GM18951 (cell line): ENCODE measurements at regions not wholly inside any gene's neighbourhood (a gene's known extent, or its start where the extent isn't known, plus 50 kb on each side); places are given as distances from the start of the nearest gene placed in this dataset.
"Not testable (repeated sequence)": the region's sequence is repeated elsewhere in the genome, so short reads cannot be mapped to it uniquely, and the experiment has no call there.

Experiments
- POLR2A ChIP-seq: IDR thresholded peaks from 4 replicates; pipeline ENCODE4 v1.6.1; 2011; ENCODE audit warnings: mild to moderate bottlenecking; ENCODE audit not compliant: insufficient read length, insufficient read depth; ENCODE audit errors: extremely low read depth
- in situ Hi-C: fragments of 300-500 bp; cut with MboI; formaldehyde crosslinking; loops from one replicate; pipeline ENCODE4 v1.12.0; 2022; ENCODE audit warnings: low sequenced_read_pairs, mixed read lengths, inconsistent platforms; ENCODE audit not compliant: unreplicated experiment

- in situ Hi-C loops: no loop called here
- no peak for TF ChIP-seq POLR2A
Observed at GRCh38 chr4:135994360-135994759, 1537.9 kb downstream of the PCDH18 start.

- no peak for TF ChIP-seq POLR2A
- in situ Hi-C loops: no loop called here
Observed at GRCh38 chr4:135976860-135977259, 1555.4 kb downstream of the PCDH18 start.

- TF ChIP-seq POLR2A: no peak
- in situ Hi-C loops: no loop called here
Observed at GRCh38 chr4:135966936-135967335, 1565.4 kb downstream of the PCDH18 start.

- no peak for TF ChIP-seq POLR2A
- in situ Hi-C loops: no loop called here
Observed at GRCh38 chr4:135963009-135963408, 1569.3 kb downstream of the PCDH18 start.

GRCh38 chr4:135949931-135950330, 1582.4 kb downstream of the PCDH18 start:
- TF ChIP-seq POLR2A: no peak
- in situ Hi-C loops: no loop called here

- in situ Hi-C loops: no loop called here
- no peak for TF ChIP-seq POLR2A
Observed at GRCh38 chr4:135948797-135949196, 1583.5 kb downstream of the PCDH18 start.

DNA sequence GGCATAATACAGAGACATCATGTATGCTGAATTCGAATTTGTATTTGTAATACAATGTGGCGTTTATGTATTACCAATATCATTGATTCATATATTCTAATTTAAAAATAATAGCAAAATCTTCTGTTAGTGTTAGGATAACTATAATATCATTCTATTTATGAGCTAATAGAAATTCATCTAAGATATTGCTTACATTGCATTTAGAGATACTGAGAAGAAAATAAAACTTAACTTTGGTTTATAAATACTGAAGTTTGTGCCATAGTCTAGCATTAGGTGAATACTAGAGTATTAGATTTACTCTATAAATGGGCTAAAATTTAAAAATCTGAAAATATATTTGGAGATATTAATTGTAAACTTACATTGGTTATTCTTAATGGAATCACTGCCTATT, 1590.6 kb downstream of the PCDH18 start:
- in situ Hi-C loops: no loop called here
- no peak for TF ChIP-seq POLR2A

DNA sequence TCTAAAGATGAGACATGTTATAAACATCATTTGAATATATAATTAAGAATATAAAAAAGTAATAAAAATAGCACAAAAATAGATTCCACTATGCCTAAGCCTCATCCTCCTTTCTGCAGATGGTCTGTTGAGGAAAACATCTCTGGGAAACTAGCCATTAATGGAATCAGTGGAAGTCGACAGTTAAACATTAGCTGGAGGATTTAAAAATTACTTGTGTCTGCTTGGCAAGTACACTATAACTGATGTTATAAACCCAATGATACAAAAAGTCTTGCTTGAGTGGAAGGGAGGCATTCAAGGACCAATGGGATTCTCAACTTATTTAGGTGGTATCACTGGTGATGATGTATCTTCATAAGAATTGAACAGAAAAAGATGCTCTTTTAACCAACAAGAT, 1598.3 kb downstream of the PCDH18 start:
- in situ Hi-C loops: no loop called here
- TF ChIP-seq POLR2A: no peak

DNA sequence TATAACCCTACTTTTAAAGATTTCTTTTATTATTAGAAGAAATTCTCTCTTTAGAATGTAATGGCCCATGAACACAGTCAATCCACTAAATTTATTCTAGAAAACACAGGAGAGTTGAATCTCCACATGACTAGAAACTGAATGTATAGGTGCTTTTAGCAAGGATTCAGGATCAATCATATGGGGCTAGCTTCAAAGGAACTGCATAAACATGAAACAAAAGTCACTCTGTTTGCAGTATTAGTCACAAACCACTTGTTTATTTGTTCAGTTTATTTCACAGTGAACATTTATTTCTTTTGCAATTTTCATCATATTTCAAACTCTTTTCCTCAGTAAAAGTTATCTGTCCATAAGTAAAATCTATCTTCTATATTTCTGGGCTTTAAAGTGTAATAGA, 1604.6 kb downstream of the PCDH18 start:
- in situ Hi-C loops: no loop called here
- TF ChIP-seq POLR2A: no peak

- TF ChIP-seq POLR2A: no peak
- in situ Hi-C loops: no loop called here
Observed at GRCh38 chr4:135921081-135921480, 1611.2 kb downstream of the PCDH18 start.

DNA sequence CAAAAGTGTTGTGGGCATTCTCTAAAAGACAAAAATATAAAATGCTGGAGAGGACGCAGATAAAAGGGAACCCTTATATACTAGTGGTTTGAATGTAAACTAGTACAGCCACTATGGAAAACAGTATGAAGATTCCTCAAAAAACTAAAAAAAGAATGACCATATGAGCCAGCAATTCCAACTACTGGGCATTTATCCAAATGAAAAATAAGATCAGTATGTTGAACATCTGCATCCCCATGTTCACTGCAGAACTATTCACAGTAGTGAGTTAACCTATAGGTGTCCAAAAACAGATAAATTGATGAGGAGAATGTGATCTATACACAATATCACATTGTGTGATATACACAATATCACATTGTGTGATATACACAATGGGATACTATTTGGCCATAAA, 1615.3 kb downstream of the PCDH18 start:
- in situ Hi-C loops: no loop called here
- no peak for TF ChIP-seq POLR2A

- TF ChIP-seq POLR2A: no peak
- in situ Hi-C loops: no loop called here
Observed at GRCh38 chr4:135900956-135901355, 1631.3 kb downstream of the PCDH18 start.

- in situ Hi-C loops: not testable (repeated sequence)
Observed at GRCh38 chr4:135864304-135864703, 1662.7 kb upstream of the PABPC4L start.

- no peak for TF ChIP-seq POLR2A
- in situ Hi-C loops: no loop called here
Observed at GRCh38 chr4:135840781-135841180, 1639.2 kb upstream of the PABPC4L start.

DNA sequence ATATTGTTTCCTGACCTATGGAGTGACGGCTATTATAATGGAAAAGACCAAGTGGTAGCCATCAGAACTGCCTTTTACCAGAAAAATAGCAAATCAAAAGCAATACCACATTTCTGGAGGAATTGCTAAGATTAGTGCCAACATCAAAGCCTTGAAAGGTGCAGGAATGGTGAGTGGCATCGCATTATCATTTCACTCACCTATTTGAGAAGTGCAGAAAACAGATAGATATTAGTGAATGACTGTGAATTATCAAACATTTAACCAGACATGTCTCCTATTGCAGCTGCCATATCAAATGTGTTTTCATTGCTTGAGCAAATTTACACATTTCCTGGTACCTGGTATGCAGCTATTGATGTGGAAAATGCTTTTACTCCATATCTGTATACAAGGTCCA, 1638.1 kb upstream of the PABPC4L start:
- in situ Hi-C loops: no loop called here
- no peak for TF ChIP-seq POLR2A
